ENCODE measurements at regions not wholly inside any gene's neighbourhood (a gene's known extent, or its start where the extent isn't known, plus 50 kb on each side); places are given as distances from the start of the nearest gene placed in this dataset.

GRCh38 chr5:72694856-72695255 is 121.6 kb upstream of the TNPO1 start:
- no peaks in the 10 kb centered on the region for H3K79me2 ChIP-seq (ENCODE audit: insufficient read depth, low read length)
- H2BK15ac ChIP-seq (ENCODE audit: low read depth, low read length), result no peak overlapping the region
- H3K4me3 Mint-ChIP-seq, result no peak overlapping the region
- H3K18ac ChIP-seq (ENCODE audit: insufficient read length, low read depth, low read length), result no peak overlapping the region
- no peak overlapping the region for H3K27ac ChIP-seq (ENCODE audit: insufficient read length, low read depth, low read length)
- H2BK120ac ChIP-seq (ENCODE audit: low read depth, low read length, poor library complexity, severe bottlenecking), result no peak overlapping the region
- no peaks in the 10 kb centered on the region for H4K20me1 ChIP-seq (ENCODE audit: control insufficient read depth, insufficient read depth, insufficient read length)
- no peak overlapping the region for H3K9ac ChIP-seq (ENCODE audit: extremely low read depth, insufficient read length, low read length)
- H3K79me1 ChIP-seq (ENCODE audit: insufficient read depth, low read depth, low read length, poor library complexity, severe bottlenecking), result no peaks in the 10 kb centered on the region
- H4K5ac ChIP-seq (ENCODE audit: insufficient read length, low read depth, low read length), result no peak overlapping the region
- no peak for DNase-seq
- no peak overlapping the region for H2BK20ac ChIP-seq (ENCODE audit: low read depth, low read length, poor library complexity, severe bottlenecking)
- no peak overlapping the region for H3K4me2 ChIP-seq (ENCODE audit: insufficient read depth, insufficient read length, low read length)
- no peak overlapping the region for H3K27ac Mint-ChIP-seq
- H4K8ac ChIP-seq (replicated peaks; ENCODE audit: insufficient read length, low read depth, low read length), result no peak overlapping the region
- no peak overlapping the region for H3K23ac ChIP-seq (ENCODE audit: insufficient read length, low read depth, low read length)
- no peak overlapping the region for H2AK5ac ChIP-seq (ENCODE audit: insufficient read length, low read length)
- H3K36me3 Mint-ChIP-seq (ENCODE audit: insufficient read depth in 1 of 3, low read depth in 3 of 3), result no peaks in the 10 kb centered on the region
- no peaks in the 10 kb centered on the region for H3K4me1 Mint-ChIP-seq
- H3K56ac ChIP-seq (ENCODE audit: insufficient read length, low read depth, low read length), result no peak overlapping the region
- H3T11ph ChIP-seq (ENCODE audit: low read length), result no peak overlapping the region
- H3K9me3 Mint-ChIP-seq, result no peaks in the 10 kb centered on the region
- peaks cover 4% of the 10 kb centered on the region for H3K27me3 Mint-ChIP-seq (ENCODE audit: low read depth)
- H3K14ac ChIP-seq (ENCODE audit: insufficient read depth, low read length), result no peak overlapping the region
- no peak for TF ChIP-seq CTCF (conservative IDR thresholded peaks at IDR 0.05)
- WGBS (ENCODE audit: extremely low coverage, insufficient read length, low lambda C conversion rate), result no CpG with 5 or more reads among the region's 2 CpGs
- no peaks in the 10 kb centered on the region for H3K23me2 ChIP-seq (ENCODE audit: insufficient read length, low read depth, low read length, poor library complexity, severe bottlenecking)
- H3K9me3 ChIP-seq (ENCODE audit: control insufficient read depth, low read depth, low read length), result no peaks in the 10 kb centered on the region
- no peak overlapping the region for H2AFZ ChIP-seq (ENCODE audit: low read length)
- no peak overlapping the region for H3K4ac ChIP-seq (ENCODE audit: low read depth, low read length)
- no peak overlapping the region for H2BK12ac ChIP-seq (ENCODE audit: insufficient read length, low read depth, low read length)
- H3K4me1 ChIP-seq (ENCODE audit: insufficient read depth, low read length), result no peaks in the 10 kb centered on the region
- H2BK5ac ChIP-seq (ENCODE audit: insufficient read length, low read length), result no peak overlapping the region
- H3K27me3 ChIP-seq (ENCODE audit: insufficient read depth, low read length), result no peaks in the 10 kb centered on the region
- no peak overlapping the region for H4K91ac ChIP-seq (ENCODE audit: insufficient read length, low read depth, low read length)

Data from H9 (cell line).